ENCODE measurements at regions not wholly inside any gene's neighbourhood (a gene's known extent, or its start where the extent isn't known, plus 50 kb on each side); places are given as distances from the start of the nearest gene placed in this dataset.

- Histone ChIP-seq H3K27ac (no peak overlapping the region), H3K9me3 (replicated peaks in 1 of 11) (no peaks in the 10 kb centered on the region), H3K27me3 (no peaks in the 10 kb centered on the region), H3K4me1 (0 out of 20 replicates have a peak, but pooled peaks cover 0 to 4% (median 0%) of the 10 kb centered on the region in 10 experiments), H3K4me2 (no peak overlapping the region), H4K20me1 (no peaks in the 10 kb centered on the region), H3K36me3 (no peaks in the 10 kb centered on the region), H3K4me3 (no peak overlapping the region), H3K9ac (no peak overlapping the region)
- no peak for TF ChIP-seq Cebpa-rat (IDR thresholded peaks at IDR 0.05)
Measured at GRCh38 chr3:61347981-61348380, 96.7 kb upstream of the FHIT start.

DNA sequence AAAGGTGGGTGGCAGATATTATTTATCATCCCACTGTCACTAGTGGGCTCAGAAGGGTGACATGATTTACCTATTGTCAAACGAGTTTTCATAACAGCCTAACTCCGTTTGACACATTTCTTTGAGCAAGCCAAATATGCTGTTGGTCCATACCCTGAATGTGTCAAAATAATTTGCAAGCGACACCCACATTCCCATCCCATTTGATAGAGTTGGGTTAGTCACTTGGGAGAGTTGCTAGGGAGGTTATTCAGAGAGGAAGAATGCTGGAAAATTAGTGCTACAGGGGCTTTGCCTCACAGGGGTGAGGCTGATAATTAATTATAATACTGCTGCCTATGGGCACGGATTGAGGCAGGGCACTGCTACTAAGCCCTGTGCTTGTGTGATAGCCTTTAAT is 98.5 kb upstream of the FHIT start:
- Histone ChIP-seq H4K20me1 (no peaks in the 10 kb centered on the region), H3K4me2 (no peak overlapping the region), H3K9me3 (replicated peaks in 1 of 11) (no peaks in the 10 kb centered on the region), H3K9ac (no peak overlapping the region), H3K27ac (no peak overlapping the region), H3K36me3 (no peaks in the 10 kb centered on the region), H3K27me3 (no peaks in the 10 kb centered on the region), H3K4me3 (no peak overlapping the region), H3K4me1 (peaks cover 0 to 2% (median under 1%) of the 10 kb centered on the region in 10 experiments; a peak in 10 of 20 replicates)
- no peak for TF ChIP-seq Cebpa-rat (IDR thresholded peaks at IDR 0.05)

DNA sequence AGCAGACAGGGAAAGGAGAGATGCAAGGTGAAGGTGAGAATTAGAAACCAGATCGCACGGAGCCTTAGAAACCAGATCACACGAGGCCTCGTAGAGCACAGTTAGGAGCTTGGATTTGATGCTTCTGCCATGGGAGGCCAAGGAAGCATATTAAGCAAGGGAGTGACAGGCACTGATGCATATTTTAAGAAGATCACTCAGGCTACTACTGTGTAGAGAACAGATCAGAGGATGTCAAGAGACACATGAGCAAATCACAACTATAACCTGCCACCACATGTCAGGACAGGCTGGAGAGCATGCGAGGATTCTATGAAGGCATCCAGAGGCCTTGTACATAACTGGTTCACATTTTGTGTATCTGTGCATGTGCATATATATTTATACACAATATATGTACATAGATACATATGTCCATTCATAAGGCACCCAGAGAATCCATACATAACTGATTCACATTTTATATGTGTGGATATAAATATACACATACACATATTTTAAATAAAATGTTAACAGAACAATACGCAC is 99.6 kb upstream of the FHIT start:
- Histone ChIP-seq H3K9me3 (replicated peaks in 1 of 11) (no peaks in the 10 kb centered on the region), H4K20me1 (no peaks in the 10 kb centered on the region), H3K27me3 (no peaks in the 10 kb centered on the region), H3K9ac (no peak overlapping the region), H3K4me3 (no peak overlapping the region), H3K4me2 (no peak overlapping the region), H3K36me3 (no peaks in the 10 kb centered on the region), H3K4me1 (peaks cover 0 to 8% (median 6%) of the 10 kb centered on the region in 10 experiments; a peak in 10 of 20 replicates), H3K27ac (no peak overlapping the region)
- TF ChIP-seq Cebpa-rat (IDR thresholded peaks at IDR 0.05), result no peak

GRCh38 chr3:61352306-61352705 is 101.1 kb upstream of the FHIT start:
- H3K27me3 ChIP-seq, result no peaks in the 10 kb centered on the region
- H3K4me3 ChIP-seq, result no peak overlapping the region
- peaks cover 0 to 8% (median 6%) of the 10 kb centered on the region in 10 experiments; a peak in 10 of 20 replicates for H3K4me1 ChIP-seq
- H3K9me3 ChIP-seq (replicated peaks in 1 of 11), result no peaks in the 10 kb centered on the region
- H3K27ac ChIP-seq, result no peak overlapping the region
- no peak overlapping the region for H3K9ac ChIP-seq
- no peak for TF ChIP-seq Cebpa-rat (IDR thresholded peaks at IDR 0.05)
- no peaks in the 10 kb centered on the region for H3K36me3 ChIP-seq
- H4K20me1 ChIP-seq, result no peaks in the 10 kb centered on the region
- no peak overlapping the region for H3K4me2 ChIP-seq

- H4K20me1 ChIP-seq, result no peaks in the 10 kb centered on the region
- H3K27me3 ChIP-seq, result no peaks in the 10 kb centered on the region
- TF ChIP-seq Cebpa-rat (IDR thresholded peaks at IDR 0.05), result no peak
- no peak overlapping the region for H3K9ac ChIP-seq
- no peak overlapping the region for H3K4me2 ChIP-seq
- peaks cover 4 to 12% (median 8%) of the 10 kb centered on the region in 10 experiments; a peak in 16 of 20 replicates for H3K4me1 ChIP-seq
- H3K36me3 ChIP-seq, result no peaks in the 10 kb centered on the region
- H3K27ac ChIP-seq, result no peak overlapping the region
- no peaks in the 10 kb centered on the region for H3K9me3 ChIP-seq (replicated peaks in 1 of 11)
- H3K4me3 ChIP-seq, result no peak overlapping the region
Measured at GRCh38 chr3:61353382-61353781, 102.1 kb upstream of the FHIT start.

GRCh38 chr3:61354604-61355003 is 103.4 kb upstream of the FHIT start:
- Histone ChIP-seq H3K9me3 (replicated peaks in 1 of 11) (no peaks in the 10 kb centered on the region), H3K36me3 (no peaks in the 10 kb centered on the region), H3K27me3 (no peaks in the 10 kb centered on the region), H3K4me1 (peaks cover 6 to 16% (median 8%) of the 10 kb centered on the region in 10 experiments; a peak in 16 of 20 replicates), H4K20me1 (no peaks in the 10 kb centered on the region), H3K4me3 (no peak overlapping the region), H3K9ac (no peak overlapping the region), H3K4me2 (peak overlapping the region in 5 of 11 experiments; percentile 3 to 35 (median 18); a peak in 7 of 22 replicates), H3K27ac (no peak overlapping the region)
- TF ChIP-seq Cebpa-rat (IDR thresholded peaks at IDR 0.05), result no peak

- TF ChIP-seq Cebpa-rat (IDR thresholded peaks at IDR 0.05), result no peak
- H3K27me3 ChIP-seq, result no peaks in the 10 kb centered on the region
- H3K4me3 ChIP-seq, result no peak overlapping the region
- H3K9me3 ChIP-seq (replicated peaks in 1 of 11), result no peaks in the 10 kb centered on the region
- no peaks in the 10 kb centered on the region for H4K20me1 ChIP-seq
- no peak overlapping the region for H3K9ac ChIP-seq
- no peaks in the 10 kb centered on the region for H3K36me3 ChIP-seq
- no peak overlapping the region for H3K27ac ChIP-seq
- no peak overlapping the region for H3K4me2 ChIP-seq
- peaks cover 6 to 16% (median 8%) of the 10 kb centered on the region in 10 experiments; a peak in 16 of 20 replicates for H3K4me1 ChIP-seq
Measured at GRCh38 chr3:61356685-61357084, 105.4 kb upstream of the FHIT start.

- no peak for TF ChIP-seq Cebpa-rat (IDR thresholded peaks at IDR 0.05)
- H3K4me2 ChIP-seq, result peak overlapping the region in 3 of 11 experiments; percentile 5 to 53 (median 20); a peak in 3 of 22 replicates
- H3K27me3 ChIP-seq, result no peaks in the 10 kb centered on the region
- H3K36me3 ChIP-seq, result no peaks in the 10 kb centered on the region
- H4K20me1 ChIP-seq, result no peaks in the 10 kb centered on the region
- no peak overlapping the region for H3K9ac ChIP-seq
- no peak overlapping the region; a peak in 2 of 22 replicates for H3K27ac ChIP-seq
- no peaks in the 10 kb centered on the region for H3K9me3 ChIP-seq (replicated peaks in 1 of 11)
- H3K4me1 ChIP-seq, result peaks cover 6 to 16% (median 8%) of the 10 kb centered on the region in 10 experiments; a peak in 16 of 20 replicates
- H3K4me3 ChIP-seq, result no peak overlapping the region
Measured at GRCh38 chr3:61357902-61358301, 106.7 kb upstream of the FHIT start.

DNA sequence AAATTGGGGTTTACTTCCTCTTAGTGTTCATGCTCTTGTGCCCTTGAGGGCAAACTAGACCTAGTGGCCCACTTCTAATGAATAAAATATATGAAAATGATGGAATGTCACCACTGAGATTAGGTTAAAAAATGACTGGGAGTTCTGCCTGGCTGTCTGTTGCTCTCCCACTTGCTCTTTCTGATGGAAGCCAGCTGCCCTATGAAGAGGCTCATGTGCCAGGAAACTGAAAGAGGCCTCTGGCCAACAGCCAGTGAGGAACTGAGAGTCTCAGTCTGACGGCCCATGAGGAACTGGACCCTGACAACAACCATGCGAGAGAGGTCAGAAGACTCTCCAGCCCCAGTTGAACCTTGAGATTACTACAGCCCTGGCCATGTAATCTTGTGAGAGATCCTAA is 107.1 kb upstream of the FHIT start:
- Histone ChIP-seq H3K9me3 (replicated peaks in 1 of 11) (peaks cover 0 to under 1% (median 0%) of the 10 kb centered on the region in 11 experiments; a peak in 1 of 22 replicates), H3K27me3 (no peaks in the 10 kb centered on the region), H3K9ac (no peak overlapping the region), H3K4me2 (peak overlapping the region in 3 of 11 experiments; percentile 5 to 56 (median 20); a peak in 4 of 22 replicates), H3K4me3 (no peak overlapping the region), H3K4me1 (peaks cover 6 to 16% (median 8%) of the 10 kb centered on the region in 10 experiments; a peak in 16 of 20 replicates), H3K36me3 (no peaks in the 10 kb centered on the region), H4K20me1 (no peaks in the 10 kb centered on the region), H3K27ac (no peak overlapping the region; a peak in 2 of 22 replicates)
- no peak for TF ChIP-seq Cebpa-rat (IDR thresholded peaks at IDR 0.05)
